HCT116 (cell line): ENCODE measurements at regions not wholly inside any gene's neighbourhood (a gene's known extent, or its start where the extent isn't known, plus 50 kb on each side); places are given as distances from the start of the nearest gene placed in this dataset.

ENCODE experiments used
- ATAC-seq: fragments of 200-7000 bp; cut with Tn5 transposase; 2 replicates; pipeline ENCODE4 v1.9.1; 2020; ENCODE audit warnings: mild to moderate bottlenecking, moderate library complexity
- BruUV-seq: library from RNA; stranded (reverse); fragments of 400-500 nt; replicated peaks from 2 replicates; lab custom pipeline; 2021; lab: Mats Ljungman, UMichigan
- CTCF ChIA-PET: fragments of 300-600 bp; sonication (Branson Sonifier 250); formaldehyde crosslinking; loops from one replicate; lab custom pipeline; 2021; ENCODE audit warnings: antibody characterized with exemption; lab: Charles Lee
- POLR2A ChIA-PET: fragments of 300-600, 350-600 bp; sonication (Branson Sonifier 250); formaldehyde crosslinking; loops from one replicate; lab custom pipeline; 2021; ENCODE audit warnings: antibody characterized with exemption; lab: Charles Lee
- RAD21 ChIA-PET, 2 experiments: fragments of 300-600 bp; sonication (Branson Sonifier 250); formaldehyde crosslinking; loops; one replicate each; lab custom pipeline; 2023; ENCODE audit warnings: low total read pairs in 2 of 2; ENCODE audit not compliant: uncharacterized antibody in 2 of 2, unreplicated experiment in 2 of 2, low non-redundant PET in 1 of 2; lab: Charles Lee
- DNase-seq: peaks from one replicate; pipeline ENCODE4 v3.0.0-alpha.2; 2010; ENCODE audit warnings: low read depth, low spot score
- H2AFZ ChIP-seq: fragments of 200-600 bp; shearing (Covaris generic), sonication (generic); 2 replicates; pipeline ENCODE4 v1.6.1; 2017; ENCODE audit warnings: low read depth, mixed run types, mixed read lengths, antibody characterized with exemption, low read length; ENCODE audit not compliant: poor library complexity, severe bottlenecking
- H3K27ac ChIP-seq: 2 replicates; pipeline ENCODE4 v1.5.1; 2012; ENCODE audit warnings: low read depth, low read length
- H3K27me3 ChIP-seq: fragments of 200-600 bp; sonication (generic); 2 replicates; pipeline ENCODE4 v1.6.1; 2016; ENCODE audit warnings: mixed run types, low read length, mixed read lengths; ENCODE audit not compliant: insufficient read depth
- H3K36me3 ChIP-seq, 2 experiments: fragments of 200-500 bp in 1 of 2; fragments of 200-600 bp in 1 of 2; sonication (Bioruptor generic) in 1 of 2; sonication (generic) in 1 of 2; 2 replicates each; pipeline versions ENCODE4 v1.5.1 to v1.6.1; 2014 to 2016; ENCODE audit warnings: low read length in 2 of 2, inconsistent platforms in 1 of 2, mixed read lengths in 1 of 2, mixed run types in 1 of 2; ENCODE audit not compliant: insufficient read depth in 2 of 2, control insufficient read depth in 1 of 2
- H3K4me1 ChIP-seq, 2 experiments: fragments of 200-600 bp in 1 of 2; sonication (generic) in 1 of 2; 2 replicates each; pipeline versions ENCODE4 v1.5.1 to v1.6.1; 2012 to 2017; ENCODE audit warnings: low read length in 2 of 2, inconsistent platforms in 1 of 2, mild to moderate bottlenecking in 1 of 2, mixed read lengths in 1 of 2, mixed run types in 1 of 2, moderate library complexity in 1 of 2; ENCODE audit not compliant: insufficient read depth in 2 of 2, control insufficient read depth in 1 of 2
- H3K4me2 ChIP-seq: fragments of 200-600 bp; sonication (generic); 2 replicates; pipeline ENCODE4 v1.6.1; 2017; ENCODE audit warnings: mixed run types, low read length, mixed read lengths
- H3K4me3 ChIP-seq, 2 experiments: fragments of 200-600 bp in 1 of 2; sonication (generic) in 1 of 2; replicated peaks in 1 of 2; 2 replicates each; pipeline ENCODE4 v1.5.1; 2011 to 2016; ENCODE audit warnings: low read length in 2 of 2, control low read depth in 1 of 2, low read depth in 1 of 2, mild to moderate bottlenecking in 1 of 2, mixed read lengths in 1 of 2, mixed run types in 1 of 2
- H3K79me2 ChIP-seq: fragments of 200-600 bp; sonication (generic); 2 replicates; pipeline ENCODE4 v1.6.1; 2017; ENCODE audit warnings: mild to moderate bottlenecking, mixed run types, low read length, moderate library complexity, mixed read lengths; ENCODE audit not compliant: insufficient read depth
- H3K9ac ChIP-seq: fragments of 200-600 bp; sonication (generic); 2 replicates; pipeline ENCODE4 v1.6.1; 2016; ENCODE audit warnings: low read length, mixed read lengths
- H3K9me2 ChIP-seq: fragments of 200-600 bp; sonication (generic), shearing (Covaris generic); 2 replicates; pipeline ENCODE4 v1.6.1; 2017; ENCODE audit warnings: mixed run types, mild to moderate bottlenecking, moderate library complexity; ENCODE audit not compliant: insufficient read depth
- H3K9me3 ChIP-seq, 2 experiments: fragments of 200-500 bp in 1 of 2; fragments of 200-600 bp in 1 of 2; sonication (Bioruptor generic) in 1 of 2; sonication (generic) in 1 of 2; 2 replicates each; pipeline ENCODE4 v1.6.1; 2014 to 2017; ENCODE audit warnings: low read length in 2 of 2, mixed read lengths in 2 of 2, inconsistent platforms in 1 of 2, low read depth in 1 of 2, mild to moderate bottlenecking in 1 of 2, mixed run types in 1 of 2, moderate library complexity in 1 of 2; ENCODE audit not compliant: control insufficient read depth in 1 of 2, insufficient read depth in 1 of 2
- H4K20me1 ChIP-seq: fragments of 200-600 bp; sonication (generic), shearing (Covaris generic); 2 replicates; pipeline ENCODE4 v1.6.1; 2017; ENCODE audit warnings: mixed run types, mild to moderate bottlenecking, moderate library complexity; ENCODE audit not compliant: insufficient read depth
- ATF3 ChIP-seq: IDR thresholded peaks from 2 replicates; pipeline ENCODE4 v1.6.1; 2012
- CBX3 ChIP-seq: IDR thresholded peaks from 2 replicates; pipeline ENCODE4 v1.6.1; 2012; ENCODE audit warnings: low read depth
- CEBPB ChIP-seq: IDR thresholded peaks from 2 replicates; pipeline ENCODE4 v1.6.1; 2012; ENCODE audit warnings: low read depth
- EGR1 ChIP-seq: IDR thresholded peaks from 2 replicates; pipeline ENCODE4 v1.6.1; 2012; ENCODE audit warnings: low read depth
- ELF1 ChIP-seq: IDR thresholded peaks from 2 replicates; pipeline ENCODE4 v1.6.1; 2012; ENCODE audit warnings: low read depth, borderline replicate concordance
- EZH2 ChIP-seq: fragments of 200-600 bp; sonication (generic); IDR thresholded peaks from 2 replicates; pipeline ENCODE4 v1.6.1; 2017; ENCODE audit warnings: antibody characterized with exemption, mixed run types
- EZH2phosphoT487 ChIP-seq: fragments of 200-600 bp; IDR thresholded peaks from 2 replicates; pipeline ENCODE4 v1.6.1; 2018; ENCODE audit warnings: antibody characterized with exemption, borderline replicate concordance
- MAX ChIP-seq: IDR thresholded peaks from 2 replicates; pipeline ENCODE4 v1.6.1; 2012
- POLR2AphosphoS5 ChIP-seq: IDR thresholded peaks from 2 replicates; pipeline ENCODE4 v1.6.1; 2011; ENCODE audit warnings: mild to moderate bottlenecking, low read depth, low read length, moderate library complexity
- SIN3A ChIP-seq: IDR thresholded peaks from 2 replicates; pipeline ENCODE4 v1.6.1; 2012; ENCODE audit warnings: low read depth
- SP1 ChIP-seq: IDR thresholded peaks from 2 replicates; pipeline ENCODE4 v1.6.1; 2012; ENCODE audit warnings: low read depth
- SRF ChIP-seq: IDR thresholded peaks from 2 replicates; pipeline ENCODE4 v1.6.1; 2012; ENCODE audit warnings: low read depth
- TCF7L2 ChIP-seq: IDR thresholded peaks from 2 replicates; pipeline ENCODE4 v1.7.0; 2011; ENCODE audit warnings: borderline replicate concordance, inconsistent platforms; ENCODE audit not compliant: insufficient read depth, insufficient read length; ENCODE audit errors: extremely low read depth
- YY1 ChIP-seq: IDR thresholded peaks from 2 replicates; pipeline ENCODE4 v1.6.1; 2011; ENCODE audit warnings: low read length, low read depth, moderate library complexity, mild to moderate bottlenecking; ENCODE audit not compliant: insufficient replicate concordance; ENCODE audit errors: extremely low read depth
- ZBTB33 ChIP-seq: IDR thresholded peaks from 2 replicates; pipeline ENCODE4 v1.6.1; 2011; ENCODE audit warnings: mild to moderate bottlenecking, low read length, moderate library complexity; ENCODE audit not compliant: insufficient replicate concordance; ENCODE audit errors: extremely low read depth
- ZFX ChIP-seq: fragments of 450-650 bp; IDR thresholded peaks from 2 replicates; pipeline ENCODE4 v1.6.1; 2017
- ZNF274 ChIP-seq: fragments of 200-500 bp; sonication (Bioruptor generic); IDR thresholded peaks from 2 replicates; pipeline ENCODE4 v1.6.1; 2014; ENCODE audit warnings: mild to moderate bottlenecking, low read depth, low read length, inconsistent platforms
- intact Hi-C: fragments of 100-400 bp; cut with micrococcal nuclease; formaldehyde crosslinking; loops from 2 replicates; pipeline ENCODE4 v1.10.0; 2022

GRCh38 chr9:105129731-105130130, 114.7 kb upstream of the SLC44A1 start:
- H3K27me3 ChIP-seq, result no peaks in the 10 kb centered on the region
- no TSS peak for BruUV-seq
- H3K27ac ChIP-seq, result no peak overlapping the region
- H3K36me3 ChIP-seq, result no peaks in the 10 kb centered on the region
- ChIA-PET POLR2A (no interaction called here), RAD21 (no interaction called here)
- H2AFZ ChIP-seq, result no peak overlapping the region
- no peak overlapping the region for H3K4me2 ChIP-seq
- H3K4me1 ChIP-seq, result peaks cover 2 to 17% of the 10 kb centered on the region in 2 experiments; a peak in 3 of 4 replicates
- H3K9me3 ChIP-seq, result no peaks in the 10 kb centered on the region
- TF ChIP-seq POLR2AphosphoS5, result no peak
- TF ChIP-seq ZFX, result no peak
- no peak for TF ChIP-seq SP1
- no peak for TF ChIP-seq SRF
- TF ChIP-seq MAX, result no peak
- no peak for TF ChIP-seq ATF3
- no peak for TF ChIP-seq EZH2
- TF ChIP-seq ELF1, result no peak
- TF ChIP-seq, all 23 proteins: peak for 0
- H3K9ac ChIP-seq, result no peak overlapping the region
- CTCF ChIA-PET, result no interaction called here
- no peak for ATAC-seq
- H3K4me3 ChIP-seq, result no peak overlapping the region
- no peaks in the 10 kb centered on the region for H4K20me1 ChIP-seq
- H3K9me2 ChIP-seq, result no peaks in the 10 kb centered on the region
- DNase-seq, result no peak
- H3K79me2 ChIP-seq, result no peaks in the 10 kb centered on the region
- intact Hi-C loops, result no loop called here

- Histone ChIP-seq H2AFZ (no peak overlapping the region), H3K4me2 (peak overlapping the region; percentile 38; the same call in 1 of the 2 replicates)
- no peak for TF ChIP-seq ZBTB33
- TF ChIP-seq EGR1, result no peak
- no peak for TF ChIP-seq CEBPB
- TF ChIP-seq SP1, result no peak
- TF ChIP-seq SRF, result no peak
- no peak for TF ChIP-seq ZFX
- TF ChIP-seq YY1, result no peak
- TF ChIP-seq EZH2phosphoT487, result no peak
- no peak for TF ChIP-seq ELF1
- TF ChIP-seq MAX, result no peak
- no peak for TF ChIP-seq SIN3A
- no peak for TF ChIP-seq ZNF274
- no peak for TF ChIP-seq POLR2AphosphoS5
- TF ChIP-seq TCF7L2, result no peak
- no peak for TF ChIP-seq CBX3
Observed at GRCh38 chr9:105131981-105132380, 112.5 kb upstream of the SLC44A1 start.

More at GRCh38 chr9:105131981-105132380, 112.5 kb upstream of the SLC44A1 start:
- Histone ChIP-seq H3K27me3 (no peaks in the 10 kb centered on the region), H3K9me2 (no peaks in the 10 kb centered on the region), H3K9me3 (no peaks in the 10 kb centered on the region), H4K20me1 (no peaks in the 10 kb centered on the region), H3K4me3 (no peak overlapping the region), H3K9ac (no peak overlapping the region), H3K4me1 (peaks cover 2 to 17% of the 10 kb centered on the region in 2 experiments; a peak in 3 of 4 replicates), H3K79me2 (no peaks in the 10 kb centered on the region), H3K36me3 (no peaks in the 10 kb centered on the region), H3K27ac (no peak overlapping the region)
- BruUV-seq, result no TSS peak
- ATAC-seq (no peak), DNase-seq (no peak)
- intact Hi-C loops, result no loop called here
- CTCF ChIA-PET, result no interaction called here
- POLR2A ChIA-PET, result no interaction called here
- RAD21 ChIA-PET, result no interaction called here
